ENCODE measurements at regions not wholly inside any gene's neighbourhood (a gene's known extent, or its start where the extent isn't known, plus 50 kb on each side); places are given as distances from the start of the nearest gene placed in this dataset.
A peak's percentile ranks its signal among the peaks of the same experiment; 100 is the strongest.

GRCh38 chrX:36927712-36928111, 80.5 kb upstream of the FAM47C start:
- DNase-seq, result no peak

DNA sequence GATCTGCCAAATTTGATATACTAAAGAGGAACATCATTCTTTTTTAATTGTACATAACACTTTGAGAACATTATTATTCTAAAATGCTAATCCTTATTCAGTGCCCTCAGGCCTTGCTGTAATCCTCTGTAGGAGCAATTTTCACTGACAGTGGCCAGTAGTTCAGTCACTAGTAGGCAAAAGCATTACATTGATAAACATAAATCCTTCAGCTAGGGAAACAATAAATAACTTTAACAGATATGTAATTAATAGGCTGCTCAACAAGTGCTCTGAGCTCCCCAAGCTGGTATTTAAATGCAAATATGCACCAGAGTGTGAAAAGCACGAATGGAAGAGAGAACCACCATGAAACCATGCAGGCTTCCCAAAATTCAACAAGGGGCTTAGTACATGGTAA, 77.7 kb upstream of the FAM47C start:
- no peak for DNase-seq

DNA sequence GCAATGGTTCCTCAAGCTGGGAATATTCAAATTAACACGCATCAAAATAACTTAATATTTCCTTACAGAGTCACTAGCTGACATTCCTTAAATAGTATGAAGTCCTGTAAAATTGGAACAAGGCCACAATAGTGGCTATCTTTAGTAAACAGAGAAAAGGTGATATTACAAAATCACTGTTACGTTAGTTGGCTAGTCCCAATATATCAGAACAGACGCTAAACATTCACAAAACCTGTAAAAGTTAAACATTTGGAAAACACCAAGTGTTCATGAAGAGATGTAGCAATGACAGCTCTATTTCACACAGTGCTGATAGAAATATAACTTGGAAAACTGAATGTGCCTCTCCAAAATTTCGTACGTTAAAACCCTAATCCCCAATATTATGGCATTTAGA, 61.0 kb upstream of the FAM47C start:
- no peak for DNase-seq

DNA sequence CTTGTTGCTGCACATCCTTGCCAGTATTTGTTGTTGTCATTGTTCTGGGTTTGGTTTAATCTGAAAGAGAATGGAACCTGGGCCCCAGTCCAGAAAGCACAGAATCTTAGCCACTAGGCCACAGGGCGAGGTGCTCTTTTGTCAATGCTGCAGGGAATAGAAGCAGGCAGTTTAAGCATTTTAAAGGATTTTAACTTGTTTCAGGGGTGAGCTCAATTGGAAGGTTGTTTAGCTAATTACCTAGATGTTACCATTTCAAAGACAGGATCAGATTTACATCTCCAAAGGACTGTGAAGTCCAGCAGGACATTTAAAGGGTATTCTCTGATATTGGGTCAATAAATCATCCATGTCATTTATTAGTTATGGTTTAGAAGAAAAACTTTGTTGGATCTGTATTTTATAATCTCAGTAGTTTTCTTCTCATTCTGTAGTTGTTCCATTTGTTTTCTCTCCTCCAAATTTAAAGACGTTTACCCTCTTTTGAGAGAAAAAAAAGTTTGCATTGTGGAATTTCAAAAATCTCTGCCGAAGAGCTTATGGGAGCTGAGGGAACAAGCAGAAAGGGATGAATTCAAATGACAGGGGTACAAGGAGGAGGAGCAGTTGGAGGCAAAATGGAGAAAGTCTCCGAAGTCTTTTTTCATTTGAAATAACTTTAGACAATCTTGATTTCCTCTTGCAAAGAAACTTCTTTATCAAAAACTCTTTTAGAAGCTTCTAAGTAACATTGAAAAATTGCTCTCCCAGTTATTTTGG, 57.5 kb upstream of the FAM47C start:
- no peak for DNase-seq

- DNase-seq, result peak in 8 of 58 donors; percentile 0 to 41 (median 1)
Observed at GRCh38 chrX:36957425-36958328, 50.5 kb upstream of the FAM47C start.

Data from anterior cingulate cortex (tissue), 58 donors.